GM23248 (cell line): ENCODE measurements at regions not wholly inside any gene's neighbourhood (a gene's known extent, or its start where the extent isn't known, plus 50 kb on each side); places are given as distances from the start of the nearest gene placed in this dataset.

Source experiments
- EZH2 ChIP-seq: fragments of 200-600 bp; sonication (generic); IDR thresholded peaks from 2 replicates; pipeline ENCODE4 v1.6.1; 2018; ENCODE audit warnings: antibody characterized with exemption, mild to moderate bottlenecking; ENCODE audit not compliant: insufficient read depth, poor library complexity, severe bottlenecking
- EZH2phosphoT487 ChIP-seq: fragments of 200-600 bp; sonication (generic); IDR thresholded peaks from 2 replicates; pipeline ENCODE4 v1.6.1; 2018; ENCODE audit warnings: antibody characterized with exemption, moderate library complexity, mild to moderate bottlenecking, low read depth; ENCODE audit not compliant: insufficient read depth

DNA sequence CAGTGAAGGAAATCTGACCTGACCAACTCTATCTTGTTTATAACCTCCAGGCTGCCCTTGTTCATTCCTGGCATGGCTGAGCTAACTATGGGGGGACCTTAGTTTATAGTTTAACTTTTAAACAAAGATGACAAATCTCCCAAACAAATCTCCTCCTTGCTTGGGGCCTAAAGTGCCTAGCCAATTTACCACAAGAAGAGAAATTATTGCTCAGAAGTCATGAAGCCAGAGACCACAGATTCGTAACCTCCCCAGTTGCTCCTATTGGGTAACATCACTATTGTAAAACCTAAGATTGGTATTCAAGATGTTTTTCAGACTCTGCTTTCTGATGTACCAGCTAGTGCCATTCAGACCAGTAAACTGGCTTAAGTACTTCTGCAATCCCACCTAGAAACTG lies 649.4 kb upstream of the SLC8A1 start:
- TF ChIP-seq EZH2phosphoT487 (no peak), EZH2 (no peak)
